GM12874 (cell line): ENCODE measurements at regions not wholly inside any gene's neighbourhood (a gene's known extent, or its start where the extent isn't known, plus 50 kb on each side); places are given as distances from the start of the nearest gene placed in this dataset.

Experiments used
- CTCF ChIP-seq: IDR thresholded peaks from 2 replicates; pipeline ENCODE4 v1.5.1; 2011; ENCODE audit warnings: low read depth, mild to moderate bottlenecking, control low read depth, low read length, moderate library complexity; ENCODE audit not compliant: insufficient read depth

GRCh38 chrX:40949071-40949470 lies 136.2 kb upstream of the USP9X start:
- no peak for TF ChIP-seq CTCF

GRCh38 chrX:40950546-40950945 lies 134.7 kb upstream of the USP9X start:
- no peak for TF ChIP-seq CTCF

- TF ChIP-seq CTCF: no peak
Observed at GRCh38 chrX:40952855-40953254, 132.4 kb upstream of the USP9X start.

GRCh38 chrX:40953369-40953768 lies 131.9 kb upstream of the USP9X start:
- no peak for TF ChIP-seq CTCF

- no peak for TF ChIP-seq CTCF
Observed at GRCh38 chrX:40960041-40960440, 125.2 kb upstream of the USP9X start.

GRCh38 chrX:40962793-40963407 lies 122.3 kb upstream of the USP9X start:
- no peak for TF ChIP-seq CTCF

GRCh38 chrX:40964008-40964407 lies 121.2 kb upstream of the USP9X start:
- TF ChIP-seq CTCF: no peak
